ENCODE measurements at regions not wholly inside any gene's neighbourhood (a gene's known extent, or its start where the extent isn't known, plus 50 kb on each side); places are given as distances from the start of the nearest gene placed in this dataset.
"Not testable (repeated sequence)": the region's sequence is repeated elsewhere in the genome, so short reads cannot be mapped to it uniquely, and the experiment has no call there.

DNA sequence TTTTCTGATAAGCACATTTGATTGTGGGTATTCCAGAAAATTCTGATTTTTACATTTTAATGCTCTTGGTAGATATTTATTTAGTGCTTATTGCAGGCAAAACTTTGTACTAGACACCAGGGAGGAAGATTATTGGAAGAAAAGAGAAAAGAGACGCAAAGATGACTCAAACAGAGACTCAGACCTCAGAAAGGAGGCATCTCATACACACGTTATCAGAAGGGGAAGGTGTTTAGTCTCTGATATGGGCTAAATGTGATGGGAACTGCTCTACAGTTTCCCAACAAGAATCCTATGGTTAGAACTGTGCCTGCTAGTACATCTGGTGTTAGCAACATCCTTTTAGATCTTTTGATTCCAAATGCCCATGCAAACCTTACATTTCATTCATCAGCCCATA lies 245.6 kb downstream of the KLF5 start:
- DNase-seq (ENCODE audit: low spot score) (no peak), ATAC-seq (no peak)
- H3K4me1 Mint-ChIP-seq = peaks cover 9% of the 10 kb centered on the region; the same call in 1 of the 2 replicates
- TF ChIP-seq TCF7 (CRISPR knock-in tag; IDR thresholded peaks at IDR 0.05; ENCODE audit: low read depth) (no peak), GTF2I (CRISPR knock-in tag; conservative IDR thresholded peaks at IDR 0.05) (no peak), SP1 (CRISPR knock-in tag; conservative IDR thresholded peaks at IDR 0.05) (no peak), ZNF232 (CRISPR knock-in tag; IDR thresholded peaks at IDR 0.05) (no peak), MXD4 (CRISPR knock-in tag; IDR thresholded peaks at IDR 0.05; ENCODE audit: borderline replicate concordance) (no peak)
- TF ChIP-seq, protein P1, sequence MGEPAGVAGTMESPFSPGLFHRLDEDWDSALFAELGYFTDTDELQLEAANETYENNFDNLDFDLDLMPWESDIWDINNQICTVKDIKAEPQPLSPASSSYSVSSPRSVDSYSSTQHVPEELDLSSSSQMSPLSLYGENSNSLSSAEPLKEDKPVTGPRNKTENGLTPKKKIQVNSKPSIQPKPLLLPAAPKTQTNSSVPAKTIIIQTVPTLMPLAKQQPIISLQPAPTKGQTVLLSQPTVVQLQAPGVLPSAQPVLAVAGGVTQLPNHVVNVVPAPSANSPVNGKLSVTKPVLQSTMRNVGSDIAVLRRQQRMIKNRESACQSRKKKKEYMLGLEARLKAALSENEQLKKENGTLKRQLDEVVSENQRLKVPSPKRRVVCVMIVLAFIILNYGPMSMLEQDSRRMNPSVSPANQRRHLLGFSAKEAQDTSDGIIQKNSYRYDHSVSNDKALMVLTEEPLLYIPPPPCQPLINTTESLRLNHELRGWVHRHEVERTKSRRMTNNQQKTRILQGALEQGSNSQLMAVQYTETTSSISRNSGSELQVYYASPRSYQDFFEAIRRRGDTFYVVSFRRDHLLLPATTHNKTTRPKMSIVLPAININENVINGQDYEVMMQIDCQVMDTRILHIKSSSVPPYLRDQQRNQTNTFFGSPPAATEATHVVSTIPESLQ (CRISPR knock-in tag; IDR thresholded peaks at IDR 0.05) = no peak
- H3K27me3 Mint-ChIP-seq (ENCODE audit: low read depth) = no peaks in the 10 kb centered on the region; the same call in 1 of the 2 replicates
- no peak overlapping the region for H3K4me3 Mint-ChIP-seq
- CTCF ChIA-PET = no interaction called here
- peaks cover 6% of the 10 kb centered on the region for H3K9me3 Mint-ChIP-seq
- POLR2A ChIA-PET = interaction anchor here (0.7 kb wide), 1 partner anchor 32 kb away, joined by 5 read pairs; no protein-coding TSS in a partner anchor
- no peaks in the 10 kb centered on the region for H3K36me3 Mint-ChIP-seq
- H3K27ac Mint-ChIP-seq = no peak overlapping the region

DNA sequence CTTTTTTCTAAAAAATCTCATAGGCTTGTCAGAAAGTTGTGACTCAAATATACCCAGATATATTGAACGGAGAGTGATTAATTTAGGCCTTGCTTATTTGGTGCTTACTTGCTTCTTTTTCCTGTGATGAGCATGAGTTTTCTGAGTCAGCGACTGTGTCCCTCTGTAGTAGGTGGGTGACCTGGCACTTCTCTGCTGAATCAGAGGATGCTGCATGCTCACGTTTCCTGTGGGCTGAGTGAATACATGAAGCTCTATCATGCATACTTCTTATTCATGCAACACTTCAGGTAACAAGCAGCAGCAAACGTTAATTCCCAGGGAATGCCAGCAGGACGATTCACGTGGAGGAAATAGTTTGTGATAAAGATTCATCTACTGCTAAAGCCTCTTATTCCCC lies 245.0 kb downstream of the KLF5 start:
- no peak overlapping the region for H3K27ac Mint-ChIP-seq
- H3K4me3 Mint-ChIP-seq = no peak overlapping the region
- TF ChIP-seq TEAD1 (CRISPR knock-in tag; IDR thresholded peaks at IDR 0.05) = no peak
- ChIA-PET POLR2A (no interaction called here), CTCF (no interaction called here)
- no peaks in the 10 kb centered on the region for H3K36me3 Mint-ChIP-seq
- H3K27me3 Mint-ChIP-seq (ENCODE audit: low read depth) = no peaks in the 10 kb centered on the region; the same call in 1 of the 2 replicates
- H3K4me1 Mint-ChIP-seq = peaks cover 9% of the 10 kb centered on the region; the same call in 1 of the 2 replicates
- H3K9me3 Mint-ChIP-seq = peaks cover 6% of the 10 kb centered on the region
- ATAC-seq (no peak; the same call in 1 of the 2 replicates), DNase-seq (ENCODE audit: low spot score) (no peak)

DNA sequence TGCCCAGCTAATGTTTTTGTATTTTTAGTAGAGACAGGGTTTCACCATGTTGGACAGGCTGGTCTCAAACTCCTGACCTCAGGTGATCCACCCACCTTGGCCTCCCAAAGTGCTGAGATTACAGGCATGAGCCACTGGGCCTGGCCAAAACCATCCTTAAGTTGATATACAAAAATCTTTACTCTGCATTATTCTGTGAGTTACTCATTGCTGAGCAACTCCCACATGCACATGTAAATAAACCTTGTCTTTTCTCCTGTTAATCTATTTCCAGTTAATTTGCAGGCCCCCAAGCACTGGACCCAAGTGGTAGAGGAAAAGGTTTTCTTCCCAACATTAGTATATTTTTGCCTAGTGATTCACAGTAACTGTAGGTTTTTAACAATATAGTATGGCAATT lies 242.8 kb downstream of the KLF5 start:
- DNase-seq (ENCODE audit: low spot score); H3K27me3 Mint-ChIP-seq (ENCODE audit: low read depth); H3K27ac Mint-ChIP-seq; H3K4me1 Mint-ChIP-seq; H3K9me3 Mint-ChIP-seq; H3K4me3 Mint-ChIP-seq; H3K36me3 Mint-ChIP-seq; POLR2A ChIA-PET; CTCF ChIA-PET; ATAC-seq: not testable (repeated sequence)

DNA sequence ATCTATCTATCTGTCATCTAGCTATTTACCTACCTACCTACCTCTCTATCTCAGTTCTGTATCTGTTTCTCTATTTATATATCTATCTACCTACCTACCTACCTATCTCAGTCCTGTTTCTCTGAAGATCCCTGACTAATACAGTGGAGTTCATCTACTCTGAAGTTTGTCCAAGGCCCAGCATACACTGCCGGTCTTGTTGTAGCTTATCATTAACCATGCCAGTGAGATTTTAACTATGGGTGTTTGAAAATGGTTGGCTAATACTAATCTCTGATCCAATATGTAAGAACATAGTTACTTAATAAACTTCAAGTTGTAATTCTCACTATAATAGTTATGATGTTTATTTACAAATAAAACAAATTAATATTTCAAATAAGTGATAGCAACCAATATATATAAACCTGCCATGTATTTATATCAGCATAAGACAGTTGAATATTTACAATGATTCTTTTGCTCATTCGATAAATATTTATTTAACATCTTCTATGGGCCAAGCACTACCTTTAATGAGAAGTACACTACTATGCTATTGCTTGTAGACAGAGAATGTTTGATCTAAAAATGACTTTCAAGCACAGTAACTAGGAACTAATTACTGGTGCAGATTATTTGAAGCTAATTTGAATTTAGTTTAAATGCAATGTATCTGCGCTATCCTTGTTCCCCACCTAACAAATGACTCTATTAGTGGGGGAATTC lies 242.1 kb downstream of the KLF5 start:
- H3K27me3 Mint-ChIP-seq (ENCODE audit: low read depth) = no peaks in the 10 kb centered on the region; the same call in 1 of the 2 replicates
- peaks cover 9% of the 10 kb centered on the region; the same call in 1 of the 2 replicates for H3K4me1 Mint-ChIP-seq
- CTCF ChIA-PET = no interaction called here
- no peaks in the 10 kb centered on the region for H3K9me3 Mint-ChIP-seq
- H3K27ac Mint-ChIP-seq = no peak overlapping the region
- ATAC-seq = no peak
- H3K36me3 Mint-ChIP-seq = no peaks in the 10 kb centered on the region
- POLR2A ChIA-PET = no interaction called here
- DNase-seq (ENCODE audit: low spot score) = no peak
- TF ChIP-seq, protein P2, sequence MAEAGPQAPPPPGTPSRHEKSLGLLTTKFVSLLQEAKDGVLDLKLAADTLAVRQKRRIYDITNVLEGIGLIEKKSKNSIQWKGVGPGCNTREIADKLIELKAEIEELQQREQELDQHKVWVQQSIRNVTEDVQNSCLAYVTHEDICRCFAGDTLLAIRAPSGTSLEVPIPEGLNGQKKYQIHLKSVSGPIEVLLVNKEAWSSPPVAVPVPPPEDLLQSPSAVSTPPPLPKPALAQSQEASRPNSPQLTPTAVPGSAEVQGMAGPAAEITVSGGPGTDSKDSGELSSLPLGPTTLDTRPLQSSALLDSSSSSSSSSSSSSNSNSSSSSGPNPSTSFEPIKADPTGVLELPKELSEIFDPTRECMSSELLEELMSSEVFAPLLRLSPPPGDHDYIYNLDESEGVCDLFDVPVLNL (CRISPR knock-in tag; IDR thresholded peaks at IDR 0.05; ENCODE audit: borderline replicate concordance, low read depth) = no peak
- no peak overlapping the region for H3K4me3 Mint-ChIP-seq

DNA sequence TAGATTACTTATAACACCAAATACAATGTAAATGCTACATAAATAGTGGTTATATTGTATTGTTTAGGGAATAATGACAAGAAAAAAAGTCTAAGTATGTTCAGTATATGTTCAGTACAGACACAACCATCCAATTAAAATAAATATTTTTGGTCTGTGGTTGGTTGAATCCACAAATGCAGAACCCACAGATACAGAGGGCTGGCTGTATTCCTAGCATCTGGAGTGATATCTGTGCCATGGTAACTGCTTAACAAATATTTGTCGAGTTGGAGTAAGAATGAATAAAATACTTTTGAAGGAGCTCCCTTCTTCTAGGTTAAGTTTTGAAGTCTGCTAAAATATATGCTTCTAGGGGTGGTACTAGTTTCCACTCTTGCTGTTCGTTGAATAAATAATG lies 241.0 kb downstream of the KLF5 start:
- DNase-seq (ENCODE audit: low spot score) (no peak), ATAC-seq (no peak)
- TF ChIP-seq NR1H2 (CRISPR knock-in tag; IDR thresholded peaks at IDR 0.05) = no peak
- TF ChIP-seq SMAD4 (CRISPR knock-in tag; IDR thresholded peaks at IDR 0.05) = no peak
- TF ChIP-seq TEAD4 (CRISPR knock-in tag; IDR thresholded peaks at IDR 0.05) = no peak
- no peak for TF ChIP-seq ZNF416 (CRISPR knock-in tag; IDR thresholded peaks at IDR 0.05)
- TF ChIP-seq JUN (CRISPR knock-in tag; IDR thresholded peaks at IDR 0.05) = no peak
- TF ChIP-seq, protein P3, sequence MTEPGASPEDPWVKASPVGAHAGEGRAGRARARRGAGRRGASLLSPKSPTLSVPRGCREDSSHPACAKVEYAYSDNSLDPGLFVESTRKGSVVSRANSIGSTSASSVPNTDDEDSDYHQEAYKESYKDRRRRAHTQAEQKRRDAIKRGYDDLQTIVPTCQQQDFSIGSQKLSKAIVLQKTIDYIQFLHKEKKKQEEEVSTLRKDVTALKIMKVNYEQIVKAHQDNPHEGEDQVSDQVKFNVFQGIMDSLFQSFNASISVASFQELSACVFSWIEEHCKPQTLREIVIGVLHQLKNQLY (CRISPR knock-in tag; IDR thresholded peaks at IDR 0.05) = no peak
- TF ChIP-seq GRHL2 (CRISPR knock-in tag; IDR thresholded peaks at IDR 0.05; ENCODE audit: insufficient replicate concordance, severe bottlenecking) = no peak
- Mint-ChIP-seq H3K9me3 (no peaks in the 10 kb centered on the region), H3K36me3 (no peaks in the 10 kb centered on the region), H3K4me3 (no peak overlapping the region), H3K27ac (no peak overlapping the region), H3K4me1 (peaks cover 9% of the 10 kb centered on the region; the same call in 1 of the 2 replicates), H3K27me3 (ENCODE audit: low read depth) (no peaks in the 10 kb centered on the region; the same call in 1 of the 2 replicates)
- CTCF ChIA-PET = no interaction called here
- POLR2A ChIA-PET = no interaction called here

Data from WTC11 (cell line).